Coronary artery (tissue), 2 donors: ENCODE measurements at regions not wholly inside any gene's neighbourhood (a gene's known extent, or its start where the extent isn't known, plus 50 kb on each side); places are given as distances from the start of the nearest gene placed in this dataset.

Experiments used
- DNase-seq: peaks from one replicate; pipeline ENCODE4 v3.0.0-alpha.2; 2017; ENCODE audit warnings: low spot score
- H3K27ac ChIP-seq, 2 donors: fragments of 200-600 bp; sonication (generic); one replicate each; pipeline ENCODE4 v1.5.1; 2016 to 2019
- H3K4me3 ChIP-seq: fragments of 200-600 bp; sonication (generic); 2 replicates; pipeline ENCODE4 v1.5.1; 2016; ENCODE audit warnings: mild to moderate bottlenecking, moderate library complexity
- CTCF ChIP-seq: fragments of 200-600 bp; sonication (generic); IDR thresholded peaks from one replicate; pipeline ENCODE4 v1.5.1; 2019; ENCODE audit warnings: antibody characterized with exemption

GRCh38 chr13:80284290-80284689, 56.6 kb downstream of the SPRY2 start:
- Histone ChIP-seq H3K4me3 (no peak overlapping the region), H3K27ac (no peak overlapping the region)
- DNase-seq: no peak
- TF ChIP-seq CTCF: no peak

- no peak overlapping the region for H3K4me3 ChIP-seq
- no peak for TF ChIP-seq CTCF
- no peak for DNase-seq
- H3K27ac ChIP-seq: no peak overlapping the region
Measured at GRCh38 chr13:80278706-80279105, 62.2 kb downstream of the SPRY2 start.

- no peak overlapping the region for H3K27ac ChIP-seq
- DNase-seq: no peak
Measured at GRCh38 chr13:80276371-80277289, 64.3 kb downstream of the SPRY2 start.

GRCh38 chr13:80274643-80275042, 66.3 kb downstream of the SPRY2 start:
- Histone ChIP-seq H3K4me3 (no peak overlapping the region), H3K27ac (no peak overlapping the region)
- DNase-seq: no peak
- TF ChIP-seq CTCF: no peak

More at GRCh38 chr13:80276371-80277289, 64.3 kb downstream of the SPRY2 start:
- no peak for TF ChIP-seq CTCF
- no peak overlapping the region for H3K4me3 ChIP-seq

- Histone ChIP-seq H3K27ac (no peak overlapping the region), H3K4me3 (no peak overlapping the region)
- no peak for DNase-seq
- TF ChIP-seq CTCF: no peak
Measured at GRCh38 chr13:80273718-80274117, 67.2 kb downstream of the SPRY2 start.

GRCh38 chr13:80265348-80265747, 75.6 kb downstream of the SPRY2 start:
- TF ChIP-seq CTCF: no peak
- H3K4me3 ChIP-seq: no peak overlapping the region
- no peak overlapping the region for H3K27ac ChIP-seq
- no peak for DNase-seq
